DND-41 (cell line): ENCODE measurements at regions not wholly inside any gene's neighbourhood (a gene's known extent, or its start where the extent isn't known, plus 50 kb on each side); places are given as distances from the start of the nearest gene placed in this dataset.

Experiments
- EZH2 ChIP-seq: IDR thresholded peaks from 3 replicates; pipeline ENCODE4 v1.6.1; 2012; ENCODE audit warnings: borderline replicate concordance, low read depth, mild to moderate bottlenecking, moderate library complexity, low read length, inconsistent platforms; ENCODE audit not compliant: severe bottlenecking
- TF ChIP-seq, protein P1 (sequence below): IDR thresholded peaks from 2 replicates; pipeline ENCODE4 v1.5.1; 2012; ENCODE audit warnings: borderline replicate concordance, low read length, moderate library complexity, mild to moderate bottlenecking; ENCODE audit not compliant: poor library complexity, severe bottlenecking; ENCODE audit errors: extremely low read depth

DNA sequence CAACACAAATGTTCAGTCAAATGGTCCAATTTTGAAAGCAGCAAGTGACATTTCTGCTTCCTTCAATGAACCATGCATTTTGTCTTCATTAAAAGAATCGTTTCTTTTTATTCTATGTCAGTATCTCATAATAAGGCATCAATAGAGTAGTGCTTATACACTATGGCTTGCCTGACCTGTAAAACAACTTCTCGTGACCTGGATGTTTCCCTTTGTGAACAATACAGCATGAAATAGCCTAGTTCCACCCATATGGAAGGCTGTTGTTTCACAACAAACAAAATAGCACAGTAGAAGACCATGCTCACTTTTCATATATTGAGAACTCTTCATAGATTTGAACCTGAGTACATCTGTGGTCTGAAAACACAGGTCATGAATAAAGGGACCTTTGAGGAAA is 104.3 kb upstream of the PIK3C3 start:
- TF ChIP-seq, protein P1, sequence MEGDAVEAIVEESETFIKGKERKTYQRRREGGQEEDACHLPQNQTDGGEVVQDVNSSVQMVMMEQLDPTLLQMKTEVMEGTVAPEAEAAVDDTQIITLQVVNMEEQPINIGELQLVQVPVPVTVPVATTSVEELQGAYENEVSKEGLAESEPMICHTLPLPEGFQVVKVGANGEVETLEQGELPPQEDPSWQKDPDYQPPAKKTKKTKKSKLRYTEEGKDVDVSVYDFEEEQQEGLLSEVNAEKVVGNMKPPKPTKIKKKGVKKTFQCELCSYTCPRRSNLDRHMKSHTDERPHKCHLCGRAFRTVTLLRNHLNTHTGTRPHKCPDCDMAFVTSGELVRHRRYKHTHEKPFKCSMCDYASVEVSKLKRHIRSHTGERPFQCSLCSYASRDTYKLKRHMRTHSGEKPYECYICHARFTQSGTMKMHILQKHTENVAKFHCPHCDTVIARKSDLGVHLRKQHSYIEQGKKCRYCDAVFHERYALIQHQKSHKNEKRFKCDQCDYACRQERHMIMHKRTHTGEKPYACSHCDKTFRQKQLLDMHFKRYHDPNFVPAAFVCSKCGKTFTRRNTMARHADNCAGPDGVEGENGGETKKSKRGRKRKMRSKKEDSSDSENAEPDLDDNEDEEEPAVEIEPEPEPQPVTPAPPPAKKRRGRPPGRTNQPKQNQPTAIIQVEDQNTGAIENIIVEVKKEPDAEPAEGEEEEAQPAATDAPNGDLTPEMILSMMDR = no peak
- no peak for TF ChIP-seq EZH2
